HFF-Myc (cell line): ENCODE measurements at regions not wholly inside any gene's neighbourhood (a gene's known extent, or its start where the extent isn't known, plus 50 kb on each side); places are given as distances from the start of the nearest gene placed in this dataset.

Source experiments
- DNase-seq: peaks from one replicate; pipeline ENCODE4 v3.0.0-alpha.2; 2011; ENCODE audit warnings: low read depth; ENCODE audit errors: extremely low read depth
- H3K4me3 ChIP-seq: replicated peaks from 2 replicates; pipeline ENCODE4 v1.5.1; 2011; ENCODE audit warnings: low read depth, mild to moderate bottlenecking, control low read depth, low read length
- CTCF ChIP-seq: IDR thresholded peaks from 2 replicates; pipeline ENCODE4 v1.5.1; 2012; ENCODE audit warnings: mild to moderate bottlenecking, low read depth, low read length, control low read depth; ENCODE audit errors: missing control alignments

- no peak for TF ChIP-seq CTCF
Observed at GRCh38 chr6:5922230-5922629, 84.5 kb downstream of the NRN1 start.

GRCh38 chr6:5909721-5910120 lies 97.0 kb downstream of the NRN1 start:
- TF ChIP-seq CTCF, result no peak
- DNase-seq, result no peak
- no peak overlapping the region for H3K4me3 ChIP-seq

More at GRCh38 chr6:5922230-5922629, 84.5 kb downstream of the NRN1 start:
- no peak overlapping the region for H3K4me3 ChIP-seq
- no peak for DNase-seq

GRCh38 chr6:5906842-5907241 lies 99.9 kb downstream of the NRN1 start:
- H3K4me3 ChIP-seq, result no peak overlapping the region
- TF ChIP-seq CTCF, result no peak
- no peak for DNase-seq

DNA sequence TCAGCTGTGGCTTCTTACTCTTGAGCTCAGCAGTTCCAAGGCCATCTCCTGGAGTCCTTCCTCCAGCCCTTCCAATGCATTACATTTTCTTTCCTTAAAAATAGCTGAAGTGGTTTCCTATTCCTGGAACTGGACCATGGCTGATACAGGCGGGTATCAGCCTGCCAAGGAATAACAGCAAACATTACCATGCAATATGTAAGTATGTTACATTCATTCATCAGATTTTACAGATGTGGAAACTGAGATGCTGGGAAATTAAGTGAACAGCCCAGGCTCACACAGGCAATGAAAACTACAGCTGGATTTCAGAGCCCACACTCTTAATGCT lies 100.4 kb downstream of the NRN1 start:
- no peak for TF ChIP-seq CTCF
- no peak for DNase-seq
- no peak overlapping the region for H3K4me3 ChIP-seq

GRCh38 chr6:5905431-5906339 lies 101.0 kb downstream of the NRN1 start:
- peak; percentile 54 for DNase-seq
- TF ChIP-seq CTCF, result no peak
- no peak overlapping the region for H3K4me3 ChIP-seq

- no peak for DNase-seq
- no peak for TF ChIP-seq CTCF
- no peak overlapping the region for H3K4me3 ChIP-seq
Observed at GRCh38 chr6:5904532-5904931, 102.2 kb downstream of the NRN1 start.
